ENCODE measurements at regions not wholly inside any gene's neighbourhood (a gene's known extent, or its start where the extent isn't known, plus 50 kb on each side); places are given as distances from the start of the nearest gene placed in this dataset.

- TF ChIP-seq, protein P1, sequence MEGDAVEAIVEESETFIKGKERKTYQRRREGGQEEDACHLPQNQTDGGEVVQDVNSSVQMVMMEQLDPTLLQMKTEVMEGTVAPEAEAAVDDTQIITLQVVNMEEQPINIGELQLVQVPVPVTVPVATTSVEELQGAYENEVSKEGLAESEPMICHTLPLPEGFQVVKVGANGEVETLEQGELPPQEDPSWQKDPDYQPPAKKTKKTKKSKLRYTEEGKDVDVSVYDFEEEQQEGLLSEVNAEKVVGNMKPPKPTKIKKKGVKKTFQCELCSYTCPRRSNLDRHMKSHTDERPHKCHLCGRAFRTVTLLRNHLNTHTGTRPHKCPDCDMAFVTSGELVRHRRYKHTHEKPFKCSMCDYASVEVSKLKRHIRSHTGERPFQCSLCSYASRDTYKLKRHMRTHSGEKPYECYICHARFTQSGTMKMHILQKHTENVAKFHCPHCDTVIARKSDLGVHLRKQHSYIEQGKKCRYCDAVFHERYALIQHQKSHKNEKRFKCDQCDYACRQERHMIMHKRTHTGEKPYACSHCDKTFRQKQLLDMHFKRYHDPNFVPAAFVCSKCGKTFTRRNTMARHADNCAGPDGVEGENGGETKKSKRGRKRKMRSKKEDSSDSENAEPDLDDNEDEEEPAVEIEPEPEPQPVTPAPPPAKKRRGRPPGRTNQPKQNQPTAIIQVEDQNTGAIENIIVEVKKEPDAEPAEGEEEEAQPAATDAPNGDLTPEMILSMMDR (IDR thresholded peaks at IDR 0.05), result no peak
- TF ChIP-seq POLR2A (IDR thresholded peaks at IDR 0.05) (no peak), EP300 (IDR thresholded peaks at IDR 0.05) (no peak)
Observed at GRCh38 chr11:116072133-116072532, 567.9 kb upstream of the CADM1 start.
